ENCODE measurements at regions not wholly inside any gene's neighbourhood (a gene's known extent, or its start where the extent isn't known, plus 50 kb on each side); places are given as distances from the start of the nearest gene placed in this dataset.

- TF ChIP-seq EZH2 (IDR thresholded peaks at IDR 0.05; ENCODE audit: borderline replicate concordance, low read depth, low read length, poor library complexity, severe bottlenecking) (no peak), CTCF (conservative IDR thresholded peaks at IDR 0.05; ENCODE audit: low read depth, low read length) (no peak)
Measured at GRCh38 chr6:47103931-47104330, 61.8 kb upstream of the ADGRF1 start.

All from A673 (cell line).